Mesodermal cell (in vitro differentiated cells): ENCODE measurements at regions not wholly inside any gene's neighbourhood (a gene's known extent, or its start where the extent isn't known, plus 50 kb on each side); places are given as distances from the start of the nearest gene placed in this dataset.

Experiments
- H3K27ac ChIP-seq: 2 replicates; pipeline ENCODE4 v1.7.0; 2013; ENCODE audit warnings: mild to moderate bottlenecking, low read depth, low read length, moderate library complexity; ENCODE audit not compliant: severe bottlenecking
- H3K36me3 ChIP-seq: 2 replicates; pipeline ENCODE4 v1.7.1; 2013; ENCODE audit warnings: mild to moderate bottlenecking, low read length, moderate library complexity; ENCODE audit not compliant: control insufficient read depth, insufficient read depth
- H3K4me1 ChIP-seq: one replicate; pipeline ENCODE4 v1.7.1; 2013; ENCODE audit warnings: mild to moderate bottlenecking, low read length; ENCODE audit not compliant: insufficient read depth, control insufficient read depth, poor library complexity, severe bottlenecking
- H3K4me3 ChIP-seq: 2 replicates; pipeline ENCODE4 v1.7.0; 2013; ENCODE audit warnings: low read length, control low read depth, mild to moderate bottlenecking; ENCODE audit not compliant: insufficient read depth, poor library complexity, severe bottlenecking; ENCODE audit errors: extremely low read depth
- H3K9me3 ChIP-seq: 2 replicates; pipeline ENCODE4 v1.7.1; 2013; ENCODE audit warnings: mild to moderate bottlenecking, low read length, moderate library complexity; ENCODE audit not compliant: control insufficient read depth
- WGBS, 2 experiments: methylation state at CpG; one replicate each; pipeline ENCODE4 v1.1.5; 2013; ENCODE audit warnings: missing lambda C conversion rate in 2 of 2; ENCODE audit not compliant: insufficient coverage in 2 of 2; 5-methylcytosine and 5-hydroxymethylcytosine counted together

DNA sequence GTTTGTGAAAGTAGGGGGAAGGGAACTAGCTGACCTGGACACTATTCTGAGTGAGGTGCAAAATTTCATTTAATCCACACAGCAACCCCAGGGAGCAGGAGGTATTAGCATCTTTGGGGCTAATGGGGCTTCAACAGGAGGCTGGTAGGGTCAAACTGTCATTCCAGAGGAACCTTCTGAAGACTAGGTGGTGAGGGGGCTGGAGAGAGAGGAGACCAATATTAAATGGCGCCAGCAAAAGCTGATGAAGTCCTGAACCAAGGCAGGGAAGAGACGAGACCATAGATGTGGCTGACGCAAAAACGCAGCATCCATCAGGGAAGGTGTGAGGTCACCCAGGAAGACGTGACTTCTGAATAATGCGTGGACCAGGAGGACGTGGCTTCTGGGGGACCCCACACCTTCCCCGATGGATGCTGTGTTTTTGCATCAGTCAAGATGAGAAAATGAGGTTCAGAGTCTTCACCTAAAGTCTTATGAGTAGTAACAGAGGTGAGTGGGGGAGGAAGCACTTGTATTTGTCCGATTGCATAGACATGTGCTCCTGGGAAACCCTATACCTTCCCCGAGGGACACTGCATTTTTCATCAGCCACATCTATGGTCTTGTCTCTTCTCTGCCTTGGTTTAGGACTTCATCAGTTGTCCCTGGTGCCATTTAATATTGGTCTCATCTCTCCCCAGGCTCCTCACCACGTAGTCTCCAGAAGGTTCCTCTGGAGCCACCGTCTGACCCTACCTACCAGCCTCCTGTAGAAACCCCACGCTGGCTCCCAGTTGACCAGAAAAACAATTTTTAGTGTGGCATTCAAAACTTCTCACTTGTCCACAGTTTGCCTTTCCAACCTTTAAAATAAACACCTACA, 188.6 kb downstream of the MYCN start:
- WGBS, 2 experiments, result 80 to 88% methylated on average over 10 to 13 of the region's 13 CpGs
- Histone ChIP-seq H3K9me3 (no peaks in the 10 kb centered on the region), H3K27ac (no peak overlapping the region), H3K4me3 (no peak overlapping the region), H3K36me3 (no peaks in the 10 kb centered on the region), H3K4me1 (no peaks in the 10 kb centered on the region)

GRCh38 chr2:16127958-16128357, 187.6 kb downstream of the MYCN start:
- Histone ChIP-seq H3K36me3 (no peaks in the 10 kb centered on the region), H3K9me3 (no peaks in the 10 kb centered on the region), H3K4me1 (no peaks in the 10 kb centered on the region), H3K27ac (no peak overlapping the region), H3K4me3 (no peak overlapping the region)
- 94 to 98% methylated on average over 8 of the region's 8 CpGs for WGBS, 2 experiments

DNA sequence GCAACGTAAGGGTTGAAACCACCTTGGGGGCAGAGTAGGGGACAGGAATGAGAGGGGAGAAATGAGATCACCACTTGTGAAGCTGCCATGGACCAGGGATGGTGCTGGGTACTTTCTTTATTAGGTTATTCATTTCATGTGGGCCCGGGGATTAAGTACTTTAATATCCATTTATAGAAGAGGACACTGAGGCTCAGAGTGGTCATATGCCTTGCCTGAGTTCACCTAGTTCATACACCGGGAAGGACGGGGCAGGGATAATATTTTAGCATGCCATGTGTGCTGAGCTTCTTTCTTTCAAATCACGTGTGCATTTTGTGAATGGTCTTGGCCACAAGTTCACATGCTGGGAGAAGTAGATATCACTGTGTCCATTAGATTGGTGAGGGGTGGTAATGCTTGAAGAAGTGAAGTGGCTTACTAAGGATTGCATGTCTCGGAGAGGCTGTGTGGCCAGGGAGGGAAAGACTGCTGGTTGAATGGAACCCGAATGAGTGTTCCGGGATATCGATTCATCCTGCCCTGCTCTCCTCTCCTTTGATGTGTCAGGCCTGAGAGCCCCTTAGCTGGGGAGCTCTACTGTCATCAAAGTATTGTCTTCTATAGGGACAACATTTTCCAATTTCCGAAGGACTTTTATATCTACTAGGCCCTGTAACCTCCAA, 187.1 kb downstream of the MYCN start:
- WGBS, 2 experiments, result 88 to 94% methylated on average over 8 of the region's 10 CpGs
- H3K27ac ChIP-seq, result no peak overlapping the region
- H3K36me3 ChIP-seq, result no peaks in the 10 kb centered on the region
- H3K4me3 ChIP-seq, result no peak overlapping the region
- H3K9me3 ChIP-seq, result no peaks in the 10 kb centered on the region
- no peaks in the 10 kb centered on the region for H3K4me1 ChIP-seq

DNA sequence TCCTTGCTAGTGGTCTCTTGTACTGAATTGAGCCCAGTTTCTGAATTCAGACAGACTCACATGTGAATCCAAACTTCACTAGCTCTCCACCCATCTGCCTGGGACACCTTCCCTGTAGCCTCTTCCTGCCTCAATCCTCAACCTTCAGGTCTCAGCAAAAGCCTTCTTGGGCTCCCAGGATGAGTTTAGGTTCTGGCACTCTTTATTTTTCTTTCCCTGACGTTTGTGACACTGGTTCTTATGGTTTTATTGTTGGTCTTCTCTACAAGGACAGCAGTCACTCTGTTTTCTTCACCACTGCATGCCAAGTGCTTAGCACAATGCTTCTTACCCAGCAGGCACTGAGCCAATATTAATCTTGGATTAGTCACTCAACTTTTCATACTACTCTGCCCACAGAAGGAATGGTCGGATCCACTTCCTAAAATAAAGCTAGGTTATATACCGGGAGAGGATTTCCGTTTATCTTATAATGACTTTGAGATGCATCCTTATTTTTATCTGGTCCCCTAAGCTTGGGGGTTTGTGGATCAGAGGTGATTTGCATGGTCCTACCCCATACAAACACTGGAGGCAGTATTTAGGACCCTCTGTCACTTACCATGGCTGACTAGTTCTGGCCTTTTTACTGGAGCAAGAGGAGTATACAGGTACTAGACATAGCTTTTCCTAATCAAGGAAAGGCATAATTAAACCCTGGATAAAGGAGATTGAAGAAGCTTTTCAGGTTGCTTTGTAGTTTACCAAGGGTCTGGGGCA, 186.3 kb downstream of the MYCN start:
- no peak overlapping the region for H3K27ac ChIP-seq
- WGBS, 2 experiments, result 95% methylated on average over 4 of the region's 4 CpGs; no CpG with 5 or more reads in 1 of the 2 experiments
- H3K36me3 ChIP-seq, result no peaks in the 10 kb centered on the region
- H3K4me3 ChIP-seq, result no peak overlapping the region
- no peaks in the 10 kb centered on the region for H3K4me1 ChIP-seq
- no peaks in the 10 kb centered on the region for H3K9me3 ChIP-seq

GRCh38 chr2:16125614-16126516, 185.5 kb downstream of the MYCN start:
- Histone ChIP-seq H3K36me3 (no peaks in the 10 kb centered on the region), H3K27ac (no peak overlapping the region), H3K4me1 (no peaks in the 10 kb centered on the region), H3K9me3 (peaks cover 4% of the 10 kb centered on the region), H3K4me3 (no peak overlapping the region)
- WGBS, 2 experiments, result 82 to 84% methylated on average over 11 to 15 of the region's 18 CpGs

DNA sequence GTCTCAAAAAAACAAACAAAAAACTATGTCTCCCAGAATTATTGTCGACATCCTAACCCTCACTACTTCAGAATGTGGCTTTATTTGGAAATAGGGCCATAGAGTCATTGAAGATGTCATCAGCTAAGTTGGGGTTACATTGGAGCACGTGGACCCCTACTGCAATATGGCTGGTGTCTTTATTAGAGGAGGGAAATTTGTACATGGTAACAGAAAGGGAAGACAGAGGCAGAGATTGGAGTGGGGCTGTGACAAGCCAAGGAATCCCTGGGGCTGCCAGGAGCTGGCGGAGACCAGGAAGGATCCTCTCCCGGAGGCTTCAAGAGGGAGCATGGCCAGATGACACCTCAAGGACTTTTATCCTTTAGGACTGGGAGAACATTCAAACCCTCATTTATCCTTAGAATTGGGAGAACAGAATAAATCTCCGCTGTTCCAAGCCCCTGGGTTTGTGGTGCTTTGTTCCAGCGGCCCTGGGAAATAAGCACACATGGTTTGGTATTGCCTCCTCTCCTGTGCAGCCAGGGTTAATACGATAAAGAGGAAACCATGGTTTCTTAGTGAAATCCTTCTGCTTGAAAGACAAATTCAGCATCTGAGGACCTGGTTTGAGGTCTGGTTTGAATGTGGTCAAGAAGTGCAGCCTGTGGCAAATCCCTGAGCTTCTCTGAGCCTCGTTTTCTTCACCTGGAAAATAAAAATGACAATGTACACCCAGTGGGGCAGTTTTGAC, 184.7 kb downstream of the MYCN start:
- no peak overlapping the region for H3K27ac ChIP-seq
- H3K4me1 ChIP-seq, result no peaks in the 10 kb centered on the region
- H3K9me3 ChIP-seq, result peaks cover 4% of the 10 kb centered on the region
- no peaks in the 10 kb centered on the region for H3K36me3 ChIP-seq
- no peak overlapping the region for H3K4me3 ChIP-seq
- 80 to 91% methylated on average over 6 of the region's 8 CpGs for WGBS, 2 experiments

GRCh38 chr2:16123856-16124780, 183.8 kb downstream of the MYCN start:
- Histone ChIP-seq H3K27ac (no peak overlapping the region), H3K9me3 (peaks cover 4% of the 10 kb centered on the region), H3K4me1 (no peaks in the 10 kb centered on the region), H3K36me3 (no peaks in the 10 kb centered on the region), H3K4me3 (no peak overlapping the region)
- WGBS, 2 experiments, result 92 to 98% methylated on average over 7 to 9 of the region's 10 CpGs

DNA sequence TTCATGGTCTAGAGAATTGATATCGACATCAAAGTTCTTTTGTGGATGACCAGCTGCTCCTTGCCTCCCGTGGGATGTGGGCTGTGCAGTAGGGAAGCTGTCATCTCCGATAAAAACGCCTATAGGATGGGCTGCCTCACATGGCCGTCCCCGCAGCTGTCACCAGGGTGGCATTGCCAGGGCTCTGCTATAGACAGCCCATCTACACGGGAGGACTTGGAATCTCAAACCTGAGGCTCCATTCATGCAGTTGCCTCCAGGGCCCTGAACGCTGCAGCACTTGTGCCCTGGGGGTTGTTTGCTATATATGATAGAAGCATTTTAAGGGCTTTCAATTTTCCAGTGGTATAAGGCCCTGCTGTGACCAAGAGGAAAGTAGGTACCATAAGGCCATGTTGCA, 183.1 kb downstream of the MYCN start:
- Histone ChIP-seq H3K4me3 (no peak overlapping the region), H3K36me3 (no peaks in the 10 kb centered on the region), H3K9me3 (peaks cover 4% of the 10 kb centered on the region), H3K27ac (no peak overlapping the region), H3K4me1 (no peaks in the 10 kb centered on the region)
- WGBS, 2 experiments, result 62 to 66% methylated on average over 7 to 8 of the region's 8 CpGs

DNA sequence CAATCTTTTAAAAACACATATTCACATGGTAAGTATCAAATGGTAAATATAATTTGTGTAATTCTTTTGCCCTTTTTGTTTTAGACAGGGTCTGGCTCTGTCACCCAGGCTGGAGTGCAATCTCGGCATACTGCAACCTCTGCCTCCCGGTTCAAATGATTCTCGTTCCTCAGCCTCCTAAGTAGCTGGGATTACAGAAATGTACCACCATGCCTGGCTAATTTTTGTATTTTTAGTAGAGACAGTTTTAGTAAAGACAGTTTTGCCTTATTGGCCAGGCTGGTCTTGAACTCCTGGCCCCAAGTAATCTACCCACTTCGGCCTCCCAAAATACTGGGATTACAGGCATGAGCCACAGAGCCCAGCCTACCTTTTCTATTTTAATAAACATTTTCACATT, 182.2 kb downstream of the MYCN start:
- H3K36me3 ChIP-seq, result no peaks in the 10 kb centered on the region

More for the DNA sequence above, 182.2 kb downstream of the MYCN start:
- H3K27ac ChIP-seq, result no peak overlapping the region
- H3K9me3 ChIP-seq, result peaks cover 4% of the 10 kb centered on the region
- no peaks in the 10 kb centered on the region for H3K4me1 ChIP-seq
- 75 to 83% methylated on average over 1 of the region's 4 CpGs for WGBS, 2 experiments
- no peak overlapping the region for H3K4me3 ChIP-seq
